HepG2 (cell line): ENCODE measurements at regions not wholly inside any gene's neighbourhood (a gene's known extent, or its start where the extent isn't known, plus 50 kb on each side); places are given as distances from the start of the nearest gene placed in this dataset.

Experiments used
- KDM1A ChIP-seq: IDR thresholded peaks from 2 replicates; pipeline ENCODE4 v1.6.1; 2016; ENCODE audit warnings: missing compliant biosample characterization
- MXI1 ChIP-seq: IDR thresholded peaks from 3 replicates; pipeline ENCODE4 v1.6.1; 2012; ENCODE audit warnings: low read depth, low read length, inconsistent platforms, borderline replicate concordance
- NFE2L1 ChIP-seq: sonication (generic); formaldehyde crosslinking; IDR thresholded peaks from 2 replicates; pipeline ENCODE4 v1.4.0; 2020; ENCODE audit warnings: missing genetic modification reagents, mild to moderate bottlenecking, borderline replicate concordance
- SRF ChIP-seq: IDR thresholded peaks from 2 replicates; pipeline ENCODE4 v1.6.1; 2011; ENCODE audit warnings: mild to moderate bottlenecking, low read depth, low read length, moderate library complexity
- TCF12 ChIP-seq, 2 experiments: fragments of 450-650 bp in 1 of 2; sonication (generic) in 1 of 2; formaldehyde crosslinking in 1 of 2; IDR thresholded peaks; 2 replicates each; pipeline versions ENCODE4 v1.6.1 to v1.8.0; 2017 to 2022; ENCODE audit warnings: antibody characterized with exemption in 1 of 2, mild to moderate bottlenecking in 1 of 2, missing genetic modification reagents in 1 of 2, moderate library complexity in 1 of 2
- TGIF2 ChIP-seq: IDR thresholded peaks from 2 replicates; pipeline ENCODE4 v1.6.1; 2016; ENCODE audit warnings: control low read depth, missing compliant biosample characterization
- ZNF160 ChIP-seq: sonication (generic); formaldehyde crosslinking; IDR thresholded peaks from 2 replicates; pipeline ENCODE4 v1.8.0; 2022; ENCODE audit warnings: mild to moderate bottlenecking, inconsistent platforms, missing genetic modification reagents
- ZNF296 ChIP-seq: sonication (generic); formaldehyde crosslinking; conservative IDR thresholded peaks from 2 replicates; pipeline ENCODE4 v1.5.0; 2020; ENCODE audit warnings: mild to moderate bottlenecking, missing genetic modification reagents
- ZNF432 ChIP-seq: sonication (generic); formaldehyde crosslinking; IDR thresholded peaks from 2 replicates; pipeline ENCODE4 v1.5.0; 2020; ENCODE audit warnings: missing genetic modification reagents, mild to moderate bottlenecking, borderline replicate concordance
- TF ChIP-seq, protein P1 (sequence below): IDR thresholded peaks from 2 replicates; pipeline ENCODE4 v1.6.1; 2016; ENCODE audit warnings: low read depth
- TF ChIP-seq, protein P2 (sequence below): sonication (generic); formaldehyde crosslinking; IDR thresholded peaks from 2 replicates; pipeline ENCODE4 v1.5.0; 2020; ENCODE audit warnings: mild to moderate bottlenecking, missing genetic modification reagents, moderate library complexity
- TF ChIP-seq, protein P3 (sequence below): sonication (generic); formaldehyde crosslinking; IDR thresholded peaks from 2 replicates; pipeline ENCODE4 v1.5.0; 2020; ENCODE audit warnings: mild to moderate bottlenecking, missing genetic modification reagents
- TF ChIP-seq, protein P4 (sequence below), 2 experiments: sonication (generic) in 1 of 2; formaldehyde crosslinking in 1 of 2; IDR thresholded peaks; 2 replicates each; pipeline versions ENCODE4 v1.5.1 to v1.6.1; 2011 to 2020; ENCODE audit warnings: borderline replicate concordance in 1 of 2, low read depth in 1 of 2, low read length in 1 of 2, mild to moderate bottlenecking in 1 of 2, missing genetic modification reagents in 1 of 2, moderate library complexity in 1 of 2

DNA sequence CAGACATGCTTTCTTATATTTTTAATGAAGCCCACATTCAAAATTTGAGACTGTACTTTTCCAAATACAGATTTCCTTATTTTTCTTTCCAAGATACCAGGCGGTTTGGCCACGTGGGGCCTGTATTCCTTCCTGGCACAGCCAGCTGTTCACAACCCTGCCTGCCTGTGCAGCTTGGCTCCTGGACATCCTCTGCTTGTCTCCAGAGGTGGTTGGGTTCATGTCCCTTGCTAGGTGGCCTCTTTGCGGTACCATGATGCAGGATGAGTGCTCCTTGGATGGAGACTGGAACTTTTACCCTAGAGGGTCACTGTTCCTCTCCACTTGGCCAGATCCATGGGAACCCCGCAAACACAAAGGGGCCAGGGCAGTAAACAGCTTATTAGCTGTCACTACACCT is 297.5 kb upstream of the MSX2 start:
- TF ChIP-seq, protein P1, sequence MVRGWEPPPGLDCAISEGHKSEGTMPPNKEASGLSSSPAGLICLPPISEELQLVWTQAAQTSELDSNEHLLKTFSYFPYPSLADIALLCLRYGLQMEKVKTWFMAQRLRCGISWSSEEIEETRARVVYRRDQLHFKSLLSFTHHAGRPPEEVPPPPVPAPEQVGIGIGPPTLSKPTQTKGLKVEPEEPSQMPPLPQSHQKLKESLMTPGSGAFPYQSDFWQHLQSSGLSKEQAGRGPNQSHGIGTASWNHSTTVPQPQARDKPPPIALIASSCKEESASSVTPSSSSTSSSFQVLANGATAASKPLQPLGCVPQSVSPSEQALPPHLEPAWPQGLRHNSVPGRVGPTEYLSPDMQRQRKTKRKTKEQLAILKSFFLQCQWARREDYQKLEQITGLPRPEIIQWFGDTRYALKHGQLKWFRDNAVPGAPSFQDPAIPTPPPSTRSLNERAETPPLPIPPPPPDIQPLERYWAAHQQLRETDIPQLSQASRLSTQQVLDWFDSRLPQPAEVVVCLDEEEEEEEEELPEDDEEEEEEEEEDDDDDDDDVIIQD (CRISPR knock-in tag) = no peak
- TF ChIP-seq MXI1 = no peak
- TF ChIP-seq, protein P2, sequence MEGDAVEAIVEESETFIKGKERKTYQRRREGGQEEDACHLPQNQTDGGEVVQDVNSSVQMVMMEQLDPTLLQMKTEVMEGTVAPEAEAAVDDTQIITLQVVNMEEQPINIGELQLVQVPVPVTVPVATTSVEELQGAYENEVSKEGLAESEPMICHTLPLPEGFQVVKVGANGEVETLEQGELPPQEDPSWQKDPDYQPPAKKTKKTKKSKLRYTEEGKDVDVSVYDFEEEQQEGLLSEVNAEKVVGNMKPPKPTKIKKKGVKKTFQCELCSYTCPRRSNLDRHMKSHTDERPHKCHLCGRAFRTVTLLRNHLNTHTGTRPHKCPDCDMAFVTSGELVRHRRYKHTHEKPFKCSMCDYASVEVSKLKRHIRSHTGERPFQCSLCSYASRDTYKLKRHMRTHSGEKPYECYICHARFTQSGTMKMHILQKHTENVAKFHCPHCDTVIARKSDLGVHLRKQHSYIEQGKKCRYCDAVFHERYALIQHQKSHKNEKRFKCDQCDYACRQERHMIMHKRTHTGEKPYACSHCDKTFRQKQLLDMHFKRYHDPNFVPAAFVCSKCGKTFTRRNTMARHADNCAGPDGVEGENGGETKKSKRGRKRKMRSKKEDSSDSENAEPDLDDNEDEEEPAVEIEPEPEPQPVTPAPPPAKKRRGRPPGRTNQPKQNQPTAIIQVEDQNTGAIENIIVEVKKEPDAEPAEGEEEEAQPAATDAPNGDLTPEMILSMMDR (CRISPR knock-in tag) = no peak
- no peak for TF ChIP-seq ZNF296
- no peak for TF ChIP-seq KDM1A (CRISPR knock-in tag)
- no peak for TF ChIP-seq NFE2L1 (CRISPR knock-in tag)
- TF ChIP-seq SRF = no peak
- no peak for TF ChIP-seq TGIF2 (CRISPR knock-in tag)
- no peak for TF ChIP-seq ZNF160 (CRISPR knock-in tag)
- no peak for TF ChIP-seq TCF12 (IDR thresholded peaks at IDR 0.05)
- TF ChIP-seq TCF12 (CRISPR knock-in tag; IDR thresholded peaks at IDR 0.05) = no peak
- TF ChIP-seq, protein P3, sequence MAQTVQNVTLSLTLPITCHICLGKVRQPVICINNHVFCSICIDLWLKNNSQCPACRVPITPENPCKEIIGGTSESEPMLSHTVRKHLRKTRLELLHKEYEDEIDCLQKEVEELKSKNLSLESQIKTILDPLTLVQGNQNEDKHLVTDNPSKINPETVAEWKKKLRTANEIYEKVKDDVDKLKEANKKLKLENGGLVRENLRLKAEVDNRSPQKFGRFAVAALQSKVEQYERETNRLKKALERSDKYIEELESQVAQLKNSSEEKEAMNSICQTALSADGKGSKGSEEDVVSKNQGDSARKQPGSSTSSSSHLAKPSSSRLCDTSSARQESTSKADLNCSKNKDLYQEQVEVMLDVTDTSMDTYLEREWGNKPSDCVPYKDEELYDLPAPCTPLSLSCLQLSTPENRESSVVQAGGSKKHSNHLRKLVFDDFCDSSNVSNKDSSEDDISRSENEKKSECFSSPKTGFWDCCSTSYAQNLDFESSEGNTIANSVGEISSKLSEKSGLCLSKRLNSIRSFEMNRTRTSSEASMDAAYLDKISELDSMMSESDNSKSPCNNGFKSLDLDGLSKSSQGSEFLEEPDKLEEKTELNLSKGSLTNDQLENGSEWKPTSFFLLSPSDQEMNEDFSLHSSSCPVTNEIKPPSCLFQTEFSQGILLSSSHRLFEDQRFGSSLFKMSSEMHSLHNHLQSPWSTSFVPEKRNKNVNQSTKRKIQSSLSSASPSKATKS (CRISPR knock-in tag) = no peak
- TF ChIP-seq, protein P4, sequence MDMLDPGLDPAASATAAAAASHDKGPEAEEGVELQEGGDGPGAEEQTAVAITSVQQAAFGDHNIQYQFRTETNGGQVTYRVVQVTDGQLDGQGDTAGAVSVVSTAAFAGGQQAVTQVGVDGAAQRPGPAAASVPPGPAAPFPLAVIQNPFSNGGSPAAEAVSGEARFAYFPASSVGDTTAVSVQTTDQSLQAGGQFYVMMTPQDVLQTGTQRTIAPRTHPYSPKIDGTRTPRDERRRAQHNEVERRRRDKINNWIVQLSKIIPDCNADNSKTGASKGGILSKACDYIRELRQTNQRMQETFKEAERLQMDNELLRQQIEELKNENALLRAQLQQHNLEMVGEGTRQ (IDR thresholded peaks at IDR 0.05; ENCODE audit: low read depth, low read length) = no peak
- TF ChIP-seq, protein P4 (CRISPR knock-in tag; IDR thresholded peaks at IDR 0.05; ENCODE audit: borderline replicate concordance) = no peak
- TF ChIP-seq ZNF432 (CRISPR knock-in tag) = no peak
